NCI-H1092 (cell line): ENCODE measurements at regions not wholly inside any gene's neighbourhood (a gene's known extent, or its start where the extent isn't known, plus 50 kb on each side); places are given as distances from the start of the nearest gene placed in this dataset.

Experiments used
- DNase-seq: peaks from one replicate; lab custom pipeline; 2025; lab: John Stamatoyannopoulos, UW

GRCh38 chr6:166774770-166775169, 147.7 kb upstream of the RPS6KA2 start:
- no peak for DNase-seq

- DNase-seq: no peak
These were observed 147.2 kb upstream of the RPS6KA2 start for GRCh38 chr6:166774292-166774691.

- no peak for DNase-seq
These were observed 145.5 kb upstream of the RPS6KA2 start for GRCh38 chr6:166772518-166772917.

- DNase-seq: no peak
These were observed 144.7 kb upstream of the RPS6KA2 start for GRCh38 chr6:166771701-166772100.

GRCh38 chr6:166770216-166771116, 143.4 kb upstream of the RPS6KA2 start:
- DNase-seq: no peak

- no peak for DNase-seq
These were observed 142.6 kb upstream of the RPS6KA2 start for GRCh38 chr6:166769648-166770047.

- no peak for DNase-seq
These were observed 141.7 kb upstream of the RPS6KA2 start for GRCh38 chr6:166768761-166769160.

- no peak for DNase-seq
These were observed 140.2 kb upstream of the RPS6KA2 start for GRCh38 chr6:166767230-166767629.

GRCh38 chr6:166766769-166767168, 139.7 kb upstream of the RPS6KA2 start:
- no peak for DNase-seq

- no peak for DNase-seq
These were observed 138.1 kb upstream of the RPS6KA2 start for GRCh38 chr6:166765234-166765541.

GRCh38 chr6:166764473-166765233, 137.6 kb upstream of the RPS6KA2 start:
- DNase-seq: no peak

GRCh38 chr6:166763606-166764472, 136.8 kb upstream of the RPS6KA2 start:
- DNase-seq: no peak

GRCh38 chr6:166761801-166762200, 134.8 kb upstream of the RPS6KA2 start:
- DNase-seq: no peak

GRCh38 chr6:166760288-166760687, 133.2 kb upstream of the RPS6KA2 start:
- no peak for DNase-seq

GRCh38 chr6:166758136-166758704, 131.2 kb upstream of the RPS6KA2 start:
- no peak for DNase-seq

- peak; percentile 56 for DNase-seq
These were observed 130.4 kb upstream of the RPS6KA2 start for GRCh38 chr6:166757232-166758135.

- DNase-seq: no peak
These were observed 127.4 kb upstream of the RPS6KA2 start for GRCh38 chr6:166754218-166755030.

- DNase-seq: no peak
These were observed 126.1 kb upstream of the RPS6KA2 start for GRCh38 chr6:166752928-166753721.

- DNase-seq: no peak
These were observed 125.0 kb upstream of the RPS6KA2 start for GRCh38 chr6:166752097-166752496.
